HG03135 (cell line): ENCODE measurements at regions not wholly inside any gene's neighbourhood (a gene's known extent, or its start where the extent isn't known, plus 50 kb on each side); places are given as distances from the start of the nearest gene placed in this dataset.

Experiments
- ATAC-seq: cut with Tn5 transposase; IDR thresholded peaks from one replicate; pipeline ENCODE4 v1.9.1; 2021; ENCODE audit warnings: mild to moderate bottlenecking, moderate library complexity; ENCODE audit not compliant: unreplicated experiment

DNA sequence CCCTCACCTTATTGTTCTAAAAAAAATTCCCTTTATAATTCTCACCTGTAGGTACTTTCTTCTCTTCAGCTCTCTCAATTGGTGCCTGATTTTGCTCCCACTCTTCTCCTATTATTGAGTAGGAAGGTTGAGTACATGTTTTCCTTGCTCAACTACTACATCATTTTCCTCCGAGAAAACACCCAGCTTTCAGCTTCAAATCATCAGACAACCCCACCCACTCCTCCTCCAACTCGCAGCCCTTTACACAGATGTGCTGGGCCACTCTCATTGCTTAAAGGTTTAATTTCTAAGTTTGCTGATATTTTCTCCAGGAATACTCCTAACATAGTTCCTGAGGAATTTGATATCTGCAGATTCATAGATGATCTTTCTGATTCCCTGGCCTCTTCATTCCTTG, 734.4 kb upstream of the ZEB2 start:
- no peak for ATAC-seq

DNA sequence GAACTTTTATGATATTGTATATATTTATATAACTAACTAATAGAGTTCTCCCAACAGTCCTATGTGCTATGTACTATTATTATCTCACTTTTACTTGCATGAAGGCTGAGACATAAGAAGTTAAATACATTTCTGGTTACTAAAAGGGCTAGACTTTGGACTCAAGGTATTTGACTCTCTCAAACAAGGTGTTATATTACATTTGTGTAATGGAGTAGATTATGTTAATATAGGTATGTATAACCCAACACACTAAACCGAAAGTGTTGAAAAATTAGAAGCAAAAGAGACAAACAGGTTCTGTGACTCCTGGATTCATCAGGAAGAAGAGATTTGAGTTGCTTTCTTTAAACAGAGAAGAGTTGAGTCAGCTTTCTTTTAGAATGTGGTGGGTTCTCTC, 733.6 kb upstream of the ZEB2 start:
- no peak for ATAC-seq

DNA sequence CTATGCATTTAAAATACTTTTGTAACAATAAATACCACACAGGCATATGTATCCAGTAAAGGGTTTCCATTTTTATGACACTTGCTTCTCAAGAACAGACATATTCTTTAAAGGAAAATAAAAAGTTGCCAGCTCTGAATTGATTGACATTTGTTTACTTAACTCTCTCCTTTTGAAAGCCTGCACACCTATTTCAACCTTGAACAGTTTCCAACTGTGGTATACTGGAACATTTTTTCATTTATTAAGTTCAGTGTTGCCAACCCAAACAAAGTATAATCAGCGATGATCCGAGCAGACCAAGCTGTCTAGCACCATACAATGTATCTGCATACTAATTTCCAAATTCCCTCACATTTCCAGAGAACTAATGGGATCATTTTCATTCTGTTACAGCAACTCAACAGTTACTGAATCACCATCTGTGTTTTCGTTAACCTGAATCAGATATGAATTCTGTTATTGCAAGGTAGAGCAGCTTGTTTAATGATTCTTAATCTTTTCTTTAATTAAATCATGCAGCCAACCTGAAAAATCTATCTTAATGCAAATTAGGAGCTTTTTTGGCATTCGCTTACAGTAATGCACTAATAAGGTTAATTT, 725.5 kb upstream of the ZEB2 start:
- no peak for ATAC-seq

DNA sequence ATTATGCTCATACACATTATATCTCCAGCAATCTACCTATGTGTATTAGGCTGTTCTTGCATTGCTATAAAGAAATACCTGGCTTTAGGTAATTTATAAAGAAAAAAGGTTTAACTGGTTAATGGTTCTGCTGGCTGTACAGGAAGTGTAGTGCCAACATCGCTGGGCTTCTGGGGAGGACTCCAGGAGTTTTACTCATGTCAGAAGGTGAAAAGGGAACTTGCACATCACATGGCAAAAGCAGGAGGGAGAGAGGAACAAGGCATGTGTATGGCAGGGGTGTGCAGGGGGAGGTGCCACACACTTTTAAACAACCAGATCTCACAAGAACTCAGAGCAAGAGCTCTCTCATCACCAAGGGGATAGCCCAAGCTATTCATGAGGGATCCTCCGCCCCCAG, 715.4 kb upstream of the ZEB2 start:
- no peak for ATAC-seq

DNA sequence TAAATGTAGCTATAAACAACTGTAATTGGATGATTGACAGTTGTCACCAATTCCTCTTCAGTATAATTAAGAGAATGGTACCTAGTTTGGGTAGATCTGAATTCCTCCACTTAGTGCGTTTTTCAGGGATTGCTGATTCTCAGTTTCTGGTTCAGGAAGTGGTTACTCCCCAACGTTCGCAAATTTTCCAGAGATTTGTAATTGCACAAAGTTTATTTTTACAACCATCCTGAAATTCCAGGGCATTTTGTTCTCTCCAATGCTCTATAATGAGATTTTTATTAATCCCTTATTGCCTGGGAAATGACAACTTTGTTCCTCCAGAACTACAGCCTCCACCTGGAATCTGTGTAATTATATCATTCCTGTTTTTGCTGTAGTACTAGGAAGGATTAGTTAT, 710.6 kb upstream of the ZEB2 start:
- no peak for ATAC-seq

DNA sequence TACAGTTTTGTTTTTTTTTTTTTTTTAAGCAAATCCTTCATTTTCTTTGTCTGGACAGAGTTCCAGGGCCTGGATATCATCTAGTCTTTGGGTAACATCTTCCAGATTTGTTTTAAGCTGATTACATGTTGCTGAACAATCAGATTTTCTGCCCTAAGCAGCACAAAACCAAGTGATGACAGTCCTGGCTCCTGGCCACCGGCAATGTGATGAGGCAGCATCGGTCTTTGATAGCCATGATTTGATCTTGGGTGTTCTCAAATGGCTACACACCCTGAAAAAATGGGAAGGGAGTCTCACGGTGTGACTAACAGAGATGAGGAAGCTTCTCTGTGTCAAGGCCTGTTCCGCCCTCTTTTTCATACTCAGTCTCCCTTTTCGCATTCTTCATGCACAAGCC, 708.6 kb upstream of the ZEB2 start:
- ATAC-seq, result no peak

DNA sequence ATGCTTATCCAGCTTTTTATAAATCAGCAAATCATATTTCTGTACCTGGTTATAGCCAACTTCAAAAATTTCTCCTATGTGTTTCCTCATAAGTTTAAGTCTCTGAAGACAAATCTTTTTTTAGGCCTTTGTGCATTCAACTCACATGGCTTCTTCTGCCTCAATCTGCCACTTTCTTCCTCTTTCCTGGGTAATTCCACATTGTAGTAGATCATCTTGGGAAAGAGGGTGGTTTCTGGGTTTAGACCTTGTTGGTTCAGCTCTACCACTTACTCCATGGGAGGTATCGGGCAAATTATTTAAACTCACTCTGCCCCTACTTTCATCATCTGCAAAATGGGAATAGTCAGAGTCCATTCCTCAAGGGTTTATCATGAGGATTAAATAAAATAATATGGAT, 707.0 kb upstream of the ZEB2 start:
- ATAC-seq, result no peak

DNA sequence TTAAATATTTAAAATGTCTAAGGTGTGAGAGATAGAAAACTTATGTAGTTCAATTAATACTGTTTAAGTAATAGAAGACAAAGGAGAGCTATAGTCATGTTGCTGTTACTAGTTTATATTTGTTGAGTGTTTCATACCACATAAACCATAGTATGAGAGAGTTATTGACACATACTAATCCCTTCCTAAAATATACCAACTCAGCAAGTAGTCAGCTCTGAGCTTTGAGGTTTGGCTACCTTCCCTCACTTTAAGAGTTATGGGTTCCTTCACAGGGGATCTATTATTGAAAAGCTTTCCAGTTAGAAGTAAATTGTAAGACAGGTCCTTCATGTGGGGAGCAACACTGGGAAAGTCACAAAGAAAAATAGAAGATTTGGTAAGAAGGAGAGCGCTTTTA, 701.6 kb upstream of the ZEB2 start:
- ATAC-seq, result no peak

DNA sequence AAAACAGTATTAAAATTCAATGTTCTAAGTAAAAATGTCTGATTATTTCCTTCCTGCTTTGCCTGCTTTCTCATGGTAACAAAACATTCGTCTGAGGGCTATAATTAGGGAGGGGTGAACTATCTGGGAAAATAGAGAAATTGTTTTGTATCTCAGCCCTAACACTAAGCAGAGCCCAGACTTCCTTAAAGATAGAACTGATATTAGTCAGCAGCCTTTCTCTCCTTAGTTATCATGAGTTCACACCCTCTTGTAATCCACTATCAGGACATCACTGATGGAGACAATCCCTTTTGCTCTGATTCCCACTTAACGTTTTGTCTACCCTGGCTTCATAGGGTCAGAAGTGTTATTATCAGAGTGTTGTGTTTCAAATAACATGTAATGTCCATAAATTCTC, 701.1 kb upstream of the ZEB2 start:
- ATAC-seq, result no peak

DNA sequence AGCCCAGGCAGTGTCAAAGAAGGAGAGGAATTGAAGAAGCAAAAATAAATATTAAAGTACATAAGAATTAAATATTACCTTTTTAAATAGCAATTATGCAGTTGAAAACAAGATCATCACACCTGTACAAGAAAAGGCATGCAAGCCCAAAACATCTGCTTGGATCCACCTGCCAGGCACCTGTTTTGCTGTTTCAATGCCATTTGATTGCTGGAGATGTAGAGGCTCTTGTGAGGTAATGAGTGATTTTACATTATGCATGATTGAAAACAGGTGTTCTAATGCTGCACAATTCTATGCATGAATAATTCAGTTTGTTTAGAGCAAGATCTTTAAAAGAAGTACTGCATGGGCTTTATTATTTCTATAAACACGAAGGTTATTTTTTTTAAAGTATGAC, 700.6 kb upstream of the ZEB2 start:
- no peak for ATAC-seq

DNA sequence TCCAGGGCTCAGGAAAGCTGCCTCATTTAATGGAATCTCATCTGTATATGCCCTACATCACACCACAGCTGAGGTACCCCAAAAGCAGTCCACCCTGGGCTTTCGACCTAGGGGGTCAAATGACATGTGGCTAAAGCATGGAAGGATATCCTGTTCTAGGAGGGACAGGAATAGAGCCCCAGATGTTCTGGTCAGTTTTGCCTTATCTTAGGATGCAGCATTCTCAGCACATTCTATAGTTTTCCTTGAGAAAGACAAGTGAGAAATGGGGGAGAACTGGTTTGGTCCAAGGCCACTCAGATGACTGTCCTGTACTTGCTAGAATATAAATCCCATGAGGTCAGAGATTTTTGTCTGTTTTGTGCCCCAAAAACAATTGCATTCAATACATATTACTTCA, 688.0 kb upstream of the ZEB2 start:
- no peak for ATAC-seq

DNA sequence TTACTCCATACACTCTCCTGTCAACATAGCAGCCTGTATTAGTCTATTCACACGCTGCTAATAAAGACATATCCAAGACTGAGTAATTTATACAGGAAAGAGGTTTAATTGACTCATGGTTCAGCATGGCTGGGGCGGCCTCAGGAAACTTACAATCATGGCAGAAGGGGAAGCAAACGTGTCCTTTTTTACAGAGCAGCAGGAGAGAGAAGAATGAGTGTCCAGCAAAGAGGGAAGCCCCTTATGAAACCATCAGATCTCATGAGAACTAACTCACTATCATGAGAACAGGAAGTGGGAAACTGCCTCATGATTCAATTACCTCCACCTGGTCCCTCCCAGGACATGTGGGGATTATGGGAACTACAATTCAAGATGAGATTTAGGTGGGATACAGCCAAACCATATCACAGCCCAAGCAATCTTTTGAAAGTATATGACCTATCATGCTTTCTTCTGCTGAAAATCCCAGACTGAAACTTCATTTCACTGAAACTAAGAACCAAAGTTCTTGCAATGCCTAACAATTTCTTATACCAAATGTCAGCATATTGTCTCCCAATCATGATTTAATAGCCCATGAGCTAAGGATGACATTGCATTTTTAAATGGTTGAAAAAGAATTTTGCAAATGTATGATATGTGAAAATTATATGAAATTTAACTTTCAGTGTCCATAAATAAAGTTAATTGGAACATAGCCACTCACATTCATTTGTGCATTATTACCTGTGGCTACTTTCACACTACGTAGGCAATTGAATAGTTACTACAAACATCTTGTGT, 686.8 kb upstream of the ZEB2 start:
- ATAC-seq, result no peak

DNA sequence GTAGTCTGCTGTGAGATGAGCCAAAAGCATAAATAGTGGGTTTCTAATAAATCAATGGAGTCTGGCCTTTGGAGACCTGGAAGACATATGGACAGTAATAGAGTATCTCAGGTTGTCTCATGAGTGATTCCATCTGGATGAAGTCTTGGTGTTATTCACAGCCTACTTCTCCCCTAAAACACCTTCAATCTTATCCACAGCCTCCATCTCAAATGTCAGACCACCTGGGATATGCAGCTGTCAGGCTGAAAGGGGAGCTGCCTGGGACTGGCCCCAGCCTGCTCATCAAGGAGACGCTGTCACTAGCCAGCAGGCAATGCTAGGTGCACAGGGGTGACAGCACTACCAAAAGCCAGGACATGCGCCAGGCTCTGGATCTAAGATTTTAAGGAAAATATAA, 684.0 kb upstream of the ZEB2 start:
- no peak for ATAC-seq

DNA sequence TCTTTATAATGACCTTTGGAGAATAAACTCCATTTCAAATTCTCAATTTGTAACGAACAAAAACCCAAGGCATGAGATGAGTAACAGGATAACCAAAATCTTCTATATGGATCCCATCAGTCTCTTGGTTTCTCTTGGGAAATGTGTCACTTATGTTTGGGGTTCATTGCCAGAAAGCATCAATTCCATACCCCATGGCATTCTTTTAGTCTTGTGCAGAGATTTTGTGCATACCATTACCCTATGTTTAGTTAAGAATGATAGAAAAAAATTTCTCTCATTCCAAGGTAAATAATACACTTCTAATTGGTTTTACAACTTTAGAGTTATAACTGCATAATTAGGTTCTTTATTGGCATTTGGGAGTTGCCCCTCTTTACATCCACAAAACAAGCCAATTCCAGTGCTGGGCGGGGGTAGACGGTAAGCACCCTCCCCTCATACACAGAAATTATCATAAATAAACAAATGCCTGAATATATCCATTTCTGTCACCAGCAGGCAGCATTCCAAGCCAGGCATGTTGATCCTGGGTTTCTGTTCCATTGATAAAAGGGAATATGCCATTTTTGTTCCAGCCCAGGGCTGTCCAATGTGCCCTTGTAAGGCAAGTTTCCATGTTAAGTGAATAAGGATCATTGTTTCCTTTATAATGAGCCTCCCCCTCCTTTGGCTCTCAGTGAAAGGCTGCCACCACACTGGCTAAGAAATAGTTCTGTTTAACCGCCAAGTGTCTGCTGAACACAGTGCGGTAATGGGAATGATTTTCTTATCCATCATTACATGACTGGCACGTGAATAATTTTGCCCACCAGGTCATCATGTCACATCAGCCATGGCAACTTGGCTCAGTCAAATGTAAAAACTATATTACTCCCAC, 680.1 kb upstream of the ZEB2 start:
- ATAC-seq, result no peak

DNA sequence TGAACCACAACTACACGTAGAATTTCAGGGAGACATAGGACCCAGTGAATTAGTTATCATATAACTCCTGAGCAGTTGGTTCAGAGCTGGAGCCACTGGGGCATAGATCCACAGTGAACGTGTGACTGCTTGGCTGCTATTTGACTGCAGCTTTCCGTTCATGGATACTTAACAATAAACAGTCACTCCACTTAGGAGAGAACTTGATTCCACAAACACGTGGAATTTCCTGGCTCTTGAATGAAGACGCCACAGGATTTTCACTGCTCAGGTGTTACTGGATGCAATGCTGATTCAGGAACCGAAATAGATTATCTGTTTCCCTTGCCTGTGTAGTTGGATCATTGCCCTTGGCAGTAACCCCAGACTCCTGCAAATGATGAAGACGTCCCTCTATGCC, 679.1 kb upstream of the ZEB2 start:
- no peak for ATAC-seq

DNA sequence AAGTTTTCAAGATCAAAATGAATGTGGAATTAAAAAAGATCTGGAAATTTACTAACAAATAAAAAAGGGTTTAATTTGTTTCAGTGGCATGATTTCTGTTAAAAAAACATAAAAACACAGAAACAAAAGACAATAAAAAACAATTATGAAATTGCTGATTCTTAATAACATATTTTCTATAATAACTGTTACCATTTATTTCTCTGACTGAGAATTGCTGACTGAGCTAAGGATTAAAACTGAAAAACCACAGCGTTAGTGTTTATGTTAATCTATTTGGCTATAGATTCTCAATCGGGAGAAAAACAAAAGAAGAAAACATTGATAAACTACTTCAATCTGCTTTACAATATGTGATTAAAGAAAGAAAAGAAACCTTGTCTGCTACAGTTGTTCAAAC, 678.6 kb upstream of the ZEB2 start:
- no peak for ATAC-seq

DNA sequence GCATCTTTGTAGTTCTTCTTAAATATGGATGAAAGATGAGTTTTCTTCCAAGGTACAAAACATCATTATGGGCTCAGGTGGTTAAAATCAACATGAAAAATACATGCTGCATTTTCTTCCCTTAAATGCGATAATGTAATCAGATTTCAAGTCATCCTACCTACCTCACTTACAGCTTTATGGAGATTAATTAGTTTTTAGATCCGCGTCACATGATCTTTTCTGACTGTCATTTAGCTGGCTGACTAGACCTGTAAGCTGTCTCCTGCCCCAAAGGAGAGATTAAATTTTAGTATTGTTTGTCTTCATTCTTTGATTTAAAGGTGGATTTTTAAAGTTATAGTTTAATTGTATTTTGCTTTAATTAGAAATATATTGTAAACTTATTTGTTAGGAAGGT, 678.0 kb upstream of the ZEB2 start:
- no peak for ATAC-seq

DNA sequence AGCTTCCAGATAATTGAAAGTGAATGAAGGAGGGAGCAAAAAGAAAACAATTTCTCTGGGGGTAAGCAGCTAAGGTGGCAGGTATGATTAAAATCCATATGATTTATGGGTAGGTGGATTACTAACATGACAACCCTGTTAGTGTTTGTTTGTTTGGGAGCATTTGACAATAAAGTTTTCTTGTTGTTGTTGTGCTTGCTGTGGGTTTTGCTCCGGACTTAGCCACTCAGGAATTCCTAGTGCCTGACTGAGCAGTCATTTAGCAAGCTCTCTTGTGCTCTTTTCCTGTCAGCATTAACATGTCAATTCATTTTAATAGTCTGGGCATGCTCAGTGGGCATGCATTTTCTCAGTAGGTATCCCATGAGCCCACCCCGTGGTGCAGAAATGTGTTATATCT, 674.8 kb upstream of the ZEB2 start:
- no peak for ATAC-seq

DNA sequence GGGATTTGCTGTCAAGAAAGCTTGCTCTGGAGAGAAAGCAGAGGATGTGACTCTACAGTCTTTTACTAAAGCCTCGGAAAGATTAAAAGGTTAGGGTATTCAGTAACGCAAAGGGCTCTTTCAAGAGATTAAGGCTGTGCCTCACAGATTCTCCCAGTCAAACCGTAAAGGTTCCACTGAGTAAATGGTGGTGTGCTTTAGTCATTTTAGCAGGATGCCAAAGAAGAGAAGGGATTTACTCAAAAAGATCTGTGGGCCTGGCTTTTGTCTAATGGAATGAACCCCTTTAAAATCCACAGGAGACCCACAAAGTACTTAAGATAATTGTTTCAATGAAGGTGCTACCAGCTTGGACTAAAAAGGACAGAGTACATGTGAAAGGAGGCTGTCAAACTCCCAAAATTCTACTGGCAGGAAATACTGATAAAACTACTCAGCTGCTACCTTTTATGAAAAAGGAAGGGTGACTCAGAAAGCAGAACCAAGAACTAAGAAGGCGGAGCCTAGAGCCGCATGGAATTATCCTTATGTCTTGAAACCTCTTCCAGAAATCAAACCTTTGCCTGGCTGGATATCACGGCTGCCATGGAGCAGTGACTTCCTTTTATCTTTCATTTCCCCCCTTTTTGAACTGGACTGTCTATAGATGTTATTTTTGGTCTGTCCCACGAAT, 670.2 kb upstream of the ZEB2 start:
- no peak for ATAC-seq

DNA sequence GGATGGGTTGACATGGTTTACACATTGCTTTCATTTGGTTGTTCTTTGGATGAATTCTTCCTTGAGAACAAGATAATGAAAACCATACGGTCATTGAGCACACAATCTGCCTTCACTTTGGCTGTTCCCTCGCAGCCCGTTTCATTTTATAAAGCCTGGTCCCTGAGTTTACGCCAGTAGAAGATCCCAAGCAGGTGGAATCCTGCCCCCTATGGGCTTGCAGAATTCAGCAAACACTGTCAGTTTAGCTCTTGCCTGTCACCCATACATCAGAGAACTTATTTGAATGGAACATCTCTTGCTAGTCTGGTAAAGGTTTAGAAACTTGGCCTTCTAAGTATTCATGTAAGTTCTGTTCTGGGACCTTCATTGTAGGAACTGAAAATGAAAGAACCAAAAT, 666.4 kb upstream of the ZEB2 start:
- ATAC-seq, result no peak

DNA sequence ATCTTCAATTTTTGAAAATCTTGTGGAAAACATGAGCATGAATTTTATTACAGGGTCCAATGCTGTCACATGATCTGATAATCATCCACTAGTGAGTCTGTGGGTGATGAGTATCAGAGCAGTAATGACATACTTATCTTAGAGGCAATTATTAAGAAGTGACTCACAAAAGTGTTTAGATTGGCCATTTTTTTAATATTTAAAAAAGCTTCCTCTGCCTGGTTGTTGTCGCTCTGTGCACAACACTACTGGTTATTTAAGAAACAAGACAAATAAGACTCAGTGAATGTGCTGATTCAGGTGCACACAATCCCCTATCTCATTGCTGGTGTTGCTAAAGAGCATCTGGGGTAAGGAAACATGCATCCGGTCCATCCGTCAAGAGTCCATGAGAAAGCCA, 665.8 kb upstream of the ZEB2 start:
- no peak for ATAC-seq
